RKO (cell line): ENCODE measurements at regions not wholly inside any gene's neighbourhood (a gene's known extent, or its start where the extent isn't known, plus 50 kb on each side); places are given as distances from the start of the nearest gene placed in this dataset.

Experiments
- DNase-seq: peaks from one replicate; pipeline ENCODE4 v3.0.0-alpha.2; 2016; ENCODE audit warnings: low spot score

- no peak for DNase-seq
These were observed 50.5 kb upstream of the POU2AF2 start for GRCh38 chr11:111194860-111195568.

GRCh38 chr11:111193924-111194490 lies 51.5 kb upstream of the POU2AF2 start:
- no peak for DNase-seq

GRCh38 chr11:111189466-111189865 lies 56.1 kb upstream of the POU2AF2 start:
- peak; percentile 5 for DNase-seq

GRCh38 chr11:111186308-111186915 lies 59.1 kb upstream of the POU2AF2 start:
- no peak for DNase-seq

GRCh38 chr11:111185266-111185665 lies 60.3 kb upstream of the POU2AF2 start:
- no peak for DNase-seq

GRCh38 chr11:111183706-111184105 lies 61.8 kb upstream of the POU2AF2 start:
- DNase-seq: no peak

GRCh38 chr11:111179184-111179910 lies 66.2 kb upstream of the POU2AF2 start:
- no peak for DNase-seq

GRCh38 chr11:111177037-111177871 lies 68.3 kb upstream of the POU2AF2 start:
- no peak for DNase-seq

GRCh38 chr11:111176603-111177002 lies 68.9 kb upstream of the POU2AF2 start:
- DNase-seq: no peak

GRCh38 chr11:111173221-111173620 lies 72.3 kb upstream of the POU2AF2 start:
- no peak for DNase-seq

- no peak for DNase-seq
These were observed 73.1 kb upstream of the POU2AF2 start for GRCh38 chr11:111172321-111172862.

GRCh38 chr11:111170761-111171379 lies 74.7 kb upstream of the POU2AF2 start:
- no peak for DNase-seq

GRCh38 chr11:111169367-111169766 lies 76.2 kb upstream of the POU2AF2 start:
- no peak for DNase-seq

GRCh38 chr11:111168871-111169270 lies 76.7 kb upstream of the POU2AF2 start:
- no peak for DNase-seq

GRCh38 chr11:111167666-111168065 lies 77.9 kb upstream of the POU2AF2 start:
- DNase-seq: no peak

- DNase-seq: no peak
These were observed 78.9 kb upstream of the POU2AF2 start for GRCh38 chr11:111166598-111166997.

GRCh38 chr11:111162305-111162704 lies 83.2 kb upstream of the POU2AF2 start:
- DNase-seq: peak; percentile 3

- no peak for DNase-seq
These were observed 88.0 kb upstream of the POU2AF2 start for GRCh38 chr11:111157571-111157970.

GRCh38 chr11:111155021-111155420 lies 90.5 kb upstream of the POU2AF2 start:
- DNase-seq: no peak

- DNase-seq: no peak
These were observed 92.3 kb upstream of the POU2AF2 start for GRCh38 chr11:111153194-111153593.

- DNase-seq: no peak
These were observed 96.6 kb upstream of the POU2AF2 start for GRCh38 chr11:111148953-111149352.
